Fibroblast of gingiva (primary cell): ENCODE measurements at regions not wholly inside any gene's neighbourhood (a gene's known extent, or its start where the extent isn't known, plus 50 kb on each side); places are given as distances from the start of the nearest gene placed in this dataset.

Source experiments
- DNase-seq: peaks from one replicate; pipeline ENCODE4 v3.0.0-alpha.2; 2011; ENCODE audit warnings: low read depth

DNA sequence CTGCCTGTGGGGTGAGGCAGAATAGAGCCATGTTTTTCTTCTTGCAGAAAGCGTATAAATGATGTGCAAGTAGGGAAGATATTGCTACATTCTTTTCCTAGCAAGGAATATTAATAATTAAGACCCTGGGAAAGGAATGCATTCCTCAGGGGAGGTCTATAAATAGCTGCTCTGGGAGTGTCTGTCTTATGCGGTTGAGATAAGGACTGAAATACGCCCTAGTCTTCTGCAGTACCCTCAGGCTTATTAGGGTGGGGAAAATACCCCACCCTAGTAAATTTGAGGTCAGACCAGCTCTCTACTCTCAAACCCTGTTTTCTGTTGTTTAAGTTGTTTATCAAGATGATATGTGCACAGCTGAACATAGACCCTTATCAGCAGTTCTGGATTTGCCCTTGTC lies 155.9 kb upstream of the HMCN1 start:
- DNase-seq: no peak

DNA sequence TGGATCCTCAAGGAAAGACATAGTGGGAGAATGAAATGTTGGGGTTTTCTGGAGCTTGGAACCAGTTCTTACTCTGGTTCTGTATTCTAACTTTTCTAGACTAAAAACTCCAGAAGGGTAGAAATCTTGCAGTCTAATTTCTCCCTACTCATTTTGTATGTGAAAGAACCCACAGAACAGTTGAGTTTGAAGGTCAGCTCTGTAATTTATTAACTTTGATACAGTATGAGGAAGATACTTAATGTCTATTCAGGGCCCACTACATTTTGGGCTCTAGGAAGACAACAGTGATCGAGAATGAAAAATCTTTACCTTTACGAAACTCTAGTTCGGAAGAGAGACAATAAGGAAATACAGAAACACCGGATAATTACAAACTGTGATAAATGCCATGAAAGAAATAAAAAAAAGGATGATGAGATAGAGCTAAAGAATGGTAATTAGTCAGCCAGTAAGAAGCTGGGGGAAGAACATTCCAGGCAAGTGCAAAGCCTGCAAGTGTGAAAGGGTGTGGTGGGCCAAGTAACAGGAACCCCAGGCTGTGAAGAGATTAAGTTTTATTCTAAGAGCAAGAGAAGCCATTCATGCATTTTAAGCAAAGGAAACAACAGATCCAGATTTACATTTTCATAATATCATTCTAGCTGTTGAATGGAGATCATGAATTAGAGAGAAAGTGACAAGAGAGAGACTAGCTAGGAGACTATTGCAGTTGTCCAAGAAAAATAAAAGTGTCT lies 159.9 kb upstream of the HMCN1 start:
- DNase-seq: no peak

DNA sequence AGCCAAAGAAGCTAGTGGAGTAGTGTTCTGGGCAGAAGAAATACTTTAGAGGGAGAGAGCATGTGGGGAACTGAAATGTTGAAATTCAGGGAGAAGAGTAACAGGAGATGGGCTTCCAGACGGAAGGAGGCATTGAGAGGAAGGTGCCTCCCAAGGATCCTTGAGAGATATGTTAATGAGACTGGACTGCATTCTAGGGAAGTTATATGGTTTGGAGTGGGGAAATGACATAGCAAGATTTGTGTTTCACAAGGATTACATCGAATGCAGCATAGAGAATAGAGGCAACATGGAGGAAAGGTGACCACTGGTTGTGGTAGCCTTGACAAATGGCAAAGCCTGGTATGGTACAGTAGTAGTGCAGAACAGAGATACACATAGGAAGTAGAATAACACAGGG lies 160.5 kb upstream of the HMCN1 start:
- DNase-seq: no peak

- DNase-seq: no peak
These were observed 161.0 kb upstream of the HMCN1 start for GRCh38 chr1:185573162-185573561.

DNA sequence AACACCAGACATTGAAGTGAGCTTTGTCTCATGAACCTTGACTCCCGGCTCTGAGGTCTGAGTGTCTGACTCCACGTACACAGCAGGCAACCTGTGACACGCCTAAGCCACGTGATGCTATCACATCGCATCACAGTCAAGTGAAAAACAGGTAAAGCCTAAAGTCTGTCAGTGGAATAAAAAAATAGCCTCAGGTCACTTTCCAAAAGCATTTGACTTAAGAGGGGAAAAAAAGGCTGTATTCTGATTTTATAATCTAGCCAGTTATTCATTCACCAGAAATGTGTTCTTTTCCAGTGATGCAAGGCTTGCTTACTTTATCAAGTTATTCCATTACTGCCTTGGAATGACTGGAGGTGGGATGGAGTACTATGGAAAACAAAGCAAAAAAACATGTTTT lies 163.2 kb upstream of the HMCN1 start:
- DNase-seq: no peak

GRCh38 chr1:185568155-185569123 lies 165.8 kb upstream of the HMCN1 start:
- DNase-seq: no peak

- DNase-seq: no peak
These were observed 166.8 kb upstream of the HMCN1 start for GRCh38 chr1:185567440-185567839.

- DNase-seq: no peak
These were observed 167.2 kb upstream of the HMCN1 start for GRCh38 chr1:185566995-185567394.

GRCh38 chr1:185565302-185565701 lies 168.9 kb upstream of the HMCN1 start:
- DNase-seq: no peak

GRCh38 chr1:185564816-185565215 lies 169.4 kb upstream of the HMCN1 start:
- no peak for DNase-seq

GRCh38 chr1:185562461-185563359 lies 171.5 kb upstream of the HMCN1 start:
- DNase-seq: no peak

- DNase-seq: no peak
These were observed 172.6 kb upstream of the HMCN1 start for GRCh38 chr1:185561629-185562028.

- DNase-seq: no peak
These were observed 173.4 kb upstream of the HMCN1 start for GRCh38 chr1:185560760-185561159.

- peak; percentile 49 for DNase-seq
These were observed 174.4 kb upstream of the HMCN1 start for GRCh38 chr1:185559684-185560331.

- DNase-seq: no peak
These were observed 175.0 kb upstream of the HMCN1 start for GRCh38 chr1:185559151-185559550.

DNA sequence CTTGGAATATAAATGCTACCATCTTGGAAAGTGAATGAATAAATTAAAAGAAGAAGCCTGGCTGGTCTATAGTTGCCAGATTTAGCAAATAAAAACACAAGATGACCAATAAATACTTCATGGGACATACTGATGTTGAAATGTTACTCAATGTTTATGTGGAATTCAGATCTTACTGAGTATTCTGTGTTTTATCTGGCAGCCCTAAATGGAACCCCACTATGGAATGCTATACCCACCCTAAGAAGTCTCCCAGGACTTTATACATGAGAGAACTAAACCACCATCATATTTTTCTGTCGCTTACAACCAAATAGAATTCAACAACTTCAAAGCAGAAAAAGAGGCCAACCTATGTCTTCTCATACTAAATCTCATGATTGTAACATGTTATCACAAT lies 177.6 kb upstream of the HMCN1 start:
- peak; percentile 72 for DNase-seq

DNA sequence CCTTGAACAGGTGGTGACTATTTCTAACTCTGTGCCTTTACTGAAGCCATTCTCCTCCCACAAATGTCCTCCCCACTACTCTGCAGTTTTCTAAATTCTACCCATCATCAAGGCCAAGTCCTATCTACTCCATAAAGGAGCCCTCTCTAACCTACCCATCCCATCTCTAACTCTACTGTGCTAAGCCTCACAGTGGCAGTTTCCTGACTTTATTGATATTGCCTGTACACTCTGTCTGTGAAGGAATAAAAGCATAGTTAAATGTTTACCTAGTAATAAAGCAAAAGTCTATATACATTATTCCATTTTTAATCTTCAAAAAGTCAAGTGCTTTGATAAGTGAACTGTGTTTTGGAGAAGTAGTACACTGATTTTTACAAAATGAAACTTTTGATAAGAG lies 178.4 kb upstream of the HMCN1 start:
- no peak for DNase-seq

DNA sequence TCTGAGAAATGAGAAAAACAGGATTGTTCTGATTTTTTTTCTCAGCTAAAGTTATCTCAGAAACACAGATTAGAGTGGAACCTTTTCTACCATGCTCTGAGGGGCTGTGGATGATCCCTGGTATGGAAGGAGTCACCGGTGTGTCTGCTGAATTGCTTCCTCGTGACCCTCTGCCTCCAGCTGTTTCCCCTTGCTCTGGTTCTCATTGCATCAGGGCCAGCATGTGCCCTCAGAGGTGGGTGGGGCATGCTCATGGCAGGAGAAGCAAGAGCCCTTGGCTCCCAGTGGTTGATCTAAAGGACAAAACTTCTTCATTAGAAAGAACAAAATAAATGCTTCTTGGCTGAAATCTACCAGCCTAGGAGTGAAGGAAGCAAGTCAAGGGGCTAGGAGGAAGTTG lies 183.2 kb upstream of the HMCN1 start:
- no peak for DNase-seq

- no peak for DNase-seq
These were observed 184.3 kb upstream of the HMCN1 start for GRCh38 chr1:185549906-185550305.

DNA sequence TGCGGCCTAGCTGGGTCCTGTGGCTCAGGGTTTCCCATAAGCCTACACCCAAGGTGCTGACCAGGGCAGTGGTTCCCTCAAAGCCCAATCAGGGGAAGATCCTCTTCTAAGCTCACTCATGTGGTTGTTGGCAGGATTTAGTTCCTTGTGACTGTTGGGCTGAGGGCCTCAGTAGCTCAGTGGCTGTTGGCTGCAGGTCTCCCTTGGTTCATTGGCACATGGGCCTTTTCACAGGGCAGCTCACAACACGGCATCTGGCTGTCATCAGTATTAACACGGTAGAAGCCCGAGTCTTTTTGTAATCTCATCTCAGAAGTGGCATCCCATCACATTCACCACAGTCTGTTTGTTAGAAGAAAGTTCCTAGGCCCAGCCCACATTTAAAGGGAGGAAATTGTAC lies 188.2 kb upstream of the HMCN1 start:
- DNase-seq: no peak

DNA sequence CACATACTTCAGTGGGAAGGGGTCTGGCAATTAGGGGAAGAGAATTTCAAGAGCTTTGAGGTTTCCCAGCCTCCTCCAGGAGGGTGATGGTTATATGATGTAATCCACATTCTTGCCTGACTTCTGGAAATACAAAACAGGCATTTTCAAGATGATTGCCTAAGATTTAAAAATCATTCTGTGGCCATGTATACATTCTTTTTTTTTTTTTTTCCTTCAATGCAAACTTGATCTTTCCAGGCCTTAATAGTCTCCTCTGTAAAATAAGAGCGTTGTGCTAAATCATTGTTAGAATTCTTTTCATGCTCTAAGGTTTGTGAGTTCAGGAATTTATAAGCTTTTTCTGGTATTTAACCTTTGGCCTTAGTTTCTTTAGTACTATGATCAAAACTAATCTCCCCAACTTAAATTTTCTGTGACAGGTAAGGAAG lies 192.3 kb upstream of the HMCN1 start:
- DNase-seq: peak; percentile 46

DNA sequence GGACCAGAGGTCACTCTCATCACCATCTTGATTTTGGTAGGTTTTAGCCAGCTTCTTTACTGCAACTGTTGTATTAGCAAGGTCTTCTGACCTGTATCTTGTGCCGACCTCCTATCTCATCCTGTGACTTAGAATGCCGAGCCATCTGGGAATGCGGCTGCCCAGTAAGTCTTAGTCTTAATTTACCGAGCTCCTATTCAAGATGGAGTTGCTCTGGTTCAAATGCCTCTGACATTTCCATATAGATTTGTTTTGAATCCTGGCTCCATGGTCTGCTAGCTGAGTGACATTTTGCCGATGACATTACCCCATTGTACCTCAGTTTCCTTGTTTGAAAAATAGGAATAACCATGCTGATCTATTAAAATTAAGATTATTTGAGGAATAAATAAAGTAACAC lies 193.9 kb upstream of the HMCN1 start:
- no peak for DNase-seq
